Naive B cell (primary cell): ENCODE measurements at regions not wholly inside any gene's neighbourhood (a gene's known extent, or its start where the extent isn't known, plus 50 kb on each side); places are given as distances from the start of the nearest gene placed in this dataset.
"Not testable (repeated sequence)": the region's sequence is repeated elsewhere in the genome, so short reads cannot be mapped to it uniquely, and the experiment has no call there.

ENCODE experiments used
- ATAC-seq, 2 donors: fragments of 150-1000 bp; cut with Tn5 transposase; 2 replicates each; pipeline ENCODE4 v1.10.0; 2021; ENCODE audit warnings: low read depth in 2 of 2, mild to moderate bottlenecking in 2 of 2, moderate library complexity in 2 of 2
- DNase-seq: peaks from one replicate; pipeline ENCODE4 v3.0.0; 2022
- H3K27ac Mint-ChIP-seq, 6 donors: one replicate each; pipeline ENCODE4 v1.8.0; 2020 to 2022; ENCODE audit warnings: mild to moderate bottlenecking in 6 of 6, mixed read lengths in 6 of 6, moderate library complexity in 5 of 6, inconsistent platforms in 2 of 6
- H3K27me3 Mint-ChIP-seq, 3 donors: one replicate each; pipeline ENCODE4 v1.8.0; 2021 to 2022; ENCODE audit warnings: mixed read lengths in 3 of 3, mild to moderate bottlenecking in 1 of 3
- H3K36me3 Mint-ChIP-seq, 2 donors: one replicate each; pipeline ENCODE4 v1.8.0; 2020 to 2022; ENCODE audit warnings: mixed read lengths in 2 of 2, inconsistent platforms in 1 of 2, mild to moderate bottlenecking in 1 of 2
- H3K4me1 Mint-ChIP-seq, 3 donors: one replicate each; pipeline ENCODE4 v1.8.0; 2020 to 2022; ENCODE audit warnings: mixed read lengths in 3 of 3, inconsistent platforms in 1 of 3, mild to moderate bottlenecking in 1 of 3, moderate library complexity in 1 of 3
- H3K4me3 Mint-ChIP-seq, 8 donors: one replicate each; pipeline ENCODE4 v1.8.0; 2020 to 2022; ENCODE audit warnings: mild to moderate bottlenecking in 8 of 8, mixed read lengths in 8 of 8, moderate library complexity in 8 of 8, inconsistent platforms in 2 of 8
- H3K9me3 Mint-ChIP-seq, 7 donors: one replicate each; pipeline ENCODE4 v1.8.0; 2020 to 2022; ENCODE audit warnings: mixed read lengths in 7 of 7, mild to moderate bottlenecking in 5 of 7, inconsistent platforms in 2 of 7, moderate library complexity in 1 of 7

DNA sequence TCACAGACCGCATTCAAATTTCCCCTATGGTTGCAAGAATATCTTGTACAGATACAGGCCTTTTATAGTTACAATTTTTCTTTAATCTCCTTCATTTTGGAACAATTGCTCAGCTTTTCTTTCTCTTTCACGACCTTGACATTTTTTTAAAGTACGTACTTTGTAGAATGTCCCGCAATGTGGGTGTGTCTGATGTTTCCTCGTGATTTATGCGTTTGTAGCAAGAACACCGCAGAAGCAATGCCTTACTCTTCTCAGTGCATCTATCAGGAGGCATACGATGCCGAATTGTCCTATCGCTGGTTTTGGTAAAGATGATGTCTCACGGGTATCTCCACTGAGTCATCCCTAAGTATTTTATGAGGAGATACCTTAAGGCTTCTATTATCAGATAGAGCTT, 76.9 kb upstream of the RALGPS2 start:
- peaks cover 0 to 2% (median 0%) of the 10 kb centered on the region in 7 donors for H3K9me3 Mint-ChIP-seq
- DNase-seq (no peak), ATAC-seq (no peak)
- H3K4me3 Mint-ChIP-seq: no peak overlapping the region
- H3K36me3 Mint-ChIP-seq: peaks cover 0 to 4% of the 10 kb centered on the region in 2 donors
- H3K27ac Mint-ChIP-seq: no peak overlapping the region
- no peaks in the 10 kb centered on the region for H3K27me3 Mint-ChIP-seq
- H3K4me1 Mint-ChIP-seq: peaks cover 46 to 67% (median 67%) of the 10 kb centered on the region in 3 donors

DNA sequence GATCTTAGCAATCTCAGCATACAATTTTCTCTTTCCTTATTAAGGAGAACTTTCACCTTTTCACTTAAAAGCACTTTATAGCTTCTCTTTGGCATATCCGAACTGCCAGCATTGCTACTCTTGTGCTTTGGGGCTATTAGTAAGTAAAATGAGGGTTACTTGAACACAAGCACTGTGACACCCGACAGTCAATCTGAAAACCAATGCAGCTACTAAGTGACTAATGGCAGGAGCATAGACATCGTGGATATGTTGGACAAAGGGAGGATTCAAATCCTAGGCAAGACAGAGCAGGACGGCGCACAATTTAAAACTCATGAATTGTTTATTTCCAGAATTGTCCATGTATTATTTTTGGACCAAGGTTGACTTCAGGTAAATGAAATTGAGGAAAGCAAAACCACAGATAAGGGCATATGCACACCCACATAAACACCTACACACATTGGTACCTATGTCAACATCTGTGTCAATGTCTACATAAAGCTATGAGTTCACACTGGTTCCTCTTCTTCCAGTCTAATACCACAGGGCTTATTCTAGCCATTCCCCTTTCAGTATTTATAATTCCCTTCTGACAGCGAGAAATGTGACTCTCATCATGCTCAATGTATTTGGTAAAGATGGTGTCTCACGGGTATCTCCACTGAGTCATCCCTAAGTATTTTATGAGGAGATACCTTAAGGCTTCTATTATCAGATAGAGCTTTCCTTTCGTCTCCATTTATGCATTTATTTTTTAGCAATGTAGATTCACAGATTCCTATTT, 75.3 kb upstream of the RALGPS2 start:
- peak overlapping the region in 1 of 8 donors; percentile 30 for H3K4me3 Mint-ChIP-seq

DNA sequence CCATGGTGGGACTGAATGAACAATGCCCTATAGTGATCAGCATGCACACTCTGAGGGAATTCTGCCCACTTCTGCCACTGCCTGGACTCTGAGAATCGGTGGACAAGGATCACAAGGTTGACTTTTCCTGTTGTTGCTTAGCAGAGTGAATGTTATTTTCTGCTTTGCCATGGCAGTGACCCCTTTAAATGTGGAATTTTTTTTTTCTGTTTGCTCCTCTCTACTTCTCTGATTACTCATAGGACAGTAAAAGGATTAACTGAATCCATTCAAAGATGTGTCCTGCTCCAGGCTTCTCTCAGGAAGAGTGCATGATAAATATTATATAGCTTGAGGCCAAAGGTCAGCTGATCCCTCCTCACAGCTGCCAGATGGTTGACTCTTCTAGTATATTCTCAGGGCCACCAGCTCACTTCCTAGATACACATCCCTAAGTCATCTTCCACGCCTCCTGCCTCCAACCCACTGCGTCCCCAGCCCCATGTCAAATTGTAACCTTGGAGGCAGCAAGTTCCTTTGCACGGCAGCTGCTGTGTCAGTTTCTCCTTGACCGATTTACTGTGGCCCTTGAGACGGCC, 74.0 kb upstream of the RALGPS2 start:
- H3K27ac Mint-ChIP-seq: peak overlapping the region in 5 of 6 donors; percentile 32 to 75 (median 45)
- no peaks in the 10 kb centered on the region for H3K27me3 Mint-ChIP-seq
- peaks cover 0 to 2% (median 0%) of the 10 kb centered on the region in 7 donors for H3K9me3 Mint-ChIP-seq
- H3K4me3 Mint-ChIP-seq: no peak overlapping the region
- peaks cover 43 to 58% (median 57%) of the 10 kb centered on the region in 3 donors for H3K4me1 Mint-ChIP-seq
- no peak for ATAC-seq
- DNase-seq: no peak
- H3K36me3 Mint-ChIP-seq: no peaks in the 10 kb centered on the region

More for the DNA sequence above, 75.3 kb upstream of the RALGPS2 start:
- DNase-seq: no peak
- Mint-ChIP-seq H3K4me1 (peaks cover 44 to 62% (median 61%) of the 10 kb centered on the region in 3 donors), H3K9me3 (peaks cover 0 to 2% (median 0%) of the 10 kb centered on the region in 7 donors), H3K36me3 (peaks cover 0 to 4% of the 10 kb centered on the region in 2 donors), H3K27ac (peak overlapping the region in 4 of 6 donors; percentile 26 to 70 (median 35)), H3K27me3 (no peaks in the 10 kb centered on the region)
- no peak for ATAC-seq

DNA sequence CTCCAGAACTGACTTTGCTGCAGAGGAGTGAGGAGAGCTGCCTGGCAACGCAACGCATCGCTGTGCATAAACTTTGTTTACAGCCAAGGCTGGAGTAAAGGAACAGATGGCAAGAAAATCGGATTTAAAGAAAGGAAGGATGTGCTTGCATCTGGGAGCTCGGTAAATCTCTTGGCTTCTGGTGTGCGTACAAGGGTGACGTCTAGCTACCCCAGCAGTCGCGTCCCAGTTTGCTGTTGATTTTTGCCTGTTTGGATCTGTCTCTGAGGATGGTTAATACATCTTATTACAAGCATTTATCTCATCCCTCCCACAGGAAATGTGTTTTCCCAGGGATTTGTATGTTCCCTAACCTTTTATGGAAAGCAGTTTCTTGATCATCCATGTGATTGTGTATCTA, 73.3 kb upstream of the RALGPS2 start:
- Mint-ChIP-seq H3K27me3 (no peaks in the 10 kb centered on the region), H3K4me3 (no peak overlapping the region), H3K36me3 (no peaks in the 10 kb centered on the region), H3K27ac (peak overlapping the region in 4 of 6 donors; percentile 32 to 75 (median 54)), H3K4me1 (peaks cover 40 to 53% (median 52%) of the 10 kb centered on the region in 3 donors), H3K9me3 (peaks cover 0 to 2% (median 0%) of the 10 kb centered on the region in 7 donors)
- ATAC-seq (no peak), DNase-seq (no peak)

DNA sequence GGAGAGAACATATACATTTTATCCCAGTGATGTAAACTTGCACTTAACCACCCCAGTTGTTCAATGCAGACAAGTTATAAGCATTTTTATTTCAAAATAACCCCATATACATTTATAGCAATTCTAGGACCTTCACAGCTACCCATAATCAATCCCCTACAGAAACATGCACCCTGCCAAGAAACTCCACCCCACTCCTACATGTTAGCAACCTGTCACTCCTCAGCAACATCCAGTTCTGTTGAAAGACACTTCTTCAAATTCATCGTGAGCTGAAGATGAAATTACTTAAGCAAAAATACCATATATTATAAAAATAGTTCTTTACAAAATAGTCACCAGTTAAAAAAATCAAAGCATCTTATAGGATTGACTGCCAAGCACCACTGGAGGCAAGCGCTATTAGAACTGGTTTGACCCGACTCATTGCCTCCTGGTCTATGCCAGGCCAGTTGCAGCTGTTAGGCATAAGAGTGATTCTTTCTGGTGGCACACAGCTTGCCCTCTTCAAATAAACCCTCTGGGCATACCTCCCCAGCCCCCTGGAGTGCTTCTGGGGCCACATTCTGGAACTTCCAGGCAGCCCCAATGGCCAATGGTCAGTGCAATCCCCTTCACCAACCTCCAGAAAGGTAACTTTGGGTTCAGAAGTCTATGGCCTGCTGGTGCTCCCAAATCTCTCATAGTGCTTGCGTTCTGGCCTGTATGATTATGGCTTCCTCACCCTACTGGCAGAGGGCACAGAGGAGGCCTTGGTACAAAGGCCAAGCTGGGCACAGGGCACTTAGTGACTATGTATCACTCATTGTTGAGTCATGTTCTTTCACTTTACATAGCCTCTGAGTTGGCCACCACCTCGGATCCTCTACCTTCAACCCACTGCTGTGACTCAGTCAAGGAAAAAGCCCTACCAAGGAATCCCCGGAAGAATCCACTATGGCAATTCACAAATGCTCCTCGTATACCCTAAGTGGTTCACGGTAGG, 72.2 kb upstream of the RALGPS2 start:
- DNase-seq (no peak), ATAC-seq (no peak)
- Mint-ChIP-seq H3K4me1 (peaks cover 40 to 54% (median 53%) of the 10 kb centered on the region in 3 donors), H3K27me3 (no peaks in the 10 kb centered on the region), H3K36me3 (no peaks in the 10 kb centered on the region), H3K27ac (peak overlapping the region in 1 of 6 donors; percentile 68), H3K9me3 (peaks cover 0 to 2% (median 0%) of the 10 kb centered on the region in 7 donors), H3K4me3 (no peak overlapping the region)

DNA sequence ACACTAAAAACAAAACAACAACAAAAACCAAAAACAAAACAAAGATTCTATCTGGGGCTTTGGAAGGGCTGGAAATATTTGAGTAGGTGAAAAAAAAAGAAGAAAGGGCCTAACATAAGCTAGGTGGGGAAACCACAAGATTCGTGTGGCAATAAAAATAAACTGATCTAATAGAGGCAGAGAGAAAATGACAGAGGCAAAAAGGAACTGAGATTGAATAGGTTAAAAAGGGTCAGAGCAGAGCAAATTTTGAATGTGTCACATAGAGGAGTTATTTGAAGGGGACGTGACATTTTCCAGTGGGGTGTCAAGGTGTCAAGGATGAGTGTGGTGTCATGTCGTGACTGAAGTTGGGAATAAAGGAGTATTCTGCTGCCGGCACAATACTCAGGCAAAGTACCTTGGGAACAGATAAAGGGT, 65.2 kb upstream of the RALGPS2 start:
- H3K4me3 Mint-ChIP-seq: peak overlapping the region in 7 of 8 donors; percentile 32 to 82 (median 63)
- peaks cover 0 to 3% (median 0%) of the 10 kb centered on the region in 7 donors for H3K9me3 Mint-ChIP-seq
- peak overlapping the region; percentile 37 to 96 (median 60) for H3K27ac Mint-ChIP-seq
- no peaks in the 10 kb centered on the region for H3K27me3 Mint-ChIP-seq
- peak; percentile 6 for DNase-seq
- H3K36me3 Mint-ChIP-seq: peaks cover 0 to 7% of the 10 kb centered on the region in 2 donors
- no peak for ATAC-seq
- peaks cover 57 to 83% (median 58%) of the 10 kb centered on the region in 3 donors for H3K4me1 Mint-ChIP-seq

DNA sequence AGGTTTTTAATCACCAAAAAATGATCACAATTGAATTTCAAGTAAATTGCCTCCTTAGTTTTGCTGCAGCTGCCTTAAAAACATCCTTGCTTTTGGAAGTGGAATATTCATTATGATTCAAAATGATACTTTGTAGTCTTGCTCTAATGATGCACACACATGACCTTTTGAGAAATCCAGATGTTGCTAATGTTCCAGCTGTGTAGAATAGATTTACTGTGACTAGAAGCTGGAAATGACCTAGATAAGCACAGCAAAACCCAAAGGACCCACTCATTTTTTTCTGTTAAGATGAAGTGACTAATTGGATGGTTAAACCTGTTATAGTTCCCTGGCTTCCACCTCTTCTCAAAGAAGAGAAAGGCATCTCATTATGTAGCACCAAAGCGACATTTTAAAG, 64.6 kb upstream of the RALGPS2 start:
- H3K4me1 Mint-ChIP-seq: peaks cover 62 to 88% (median 62%) of the 10 kb centered on the region in 3 donors
- H3K9me3 Mint-ChIP-seq: peaks cover 0 to 3% (median 0%) of the 10 kb centered on the region in 7 donors
- H3K27me3 Mint-ChIP-seq: no peaks in the 10 kb centered on the region
- DNase-seq (no peak), ATAC-seq (no peak)
- H3K36me3 Mint-ChIP-seq: peaks cover 0 to 7% of the 10 kb centered on the region in 2 donors
- peak overlapping the region in 3 of 6 donors; percentile 5 to 85 (median 51) for H3K27ac Mint-ChIP-seq
- H3K4me3 Mint-ChIP-seq: peak overlapping the region in 2 of 8 donors; percentile 17 to 82

DNA sequence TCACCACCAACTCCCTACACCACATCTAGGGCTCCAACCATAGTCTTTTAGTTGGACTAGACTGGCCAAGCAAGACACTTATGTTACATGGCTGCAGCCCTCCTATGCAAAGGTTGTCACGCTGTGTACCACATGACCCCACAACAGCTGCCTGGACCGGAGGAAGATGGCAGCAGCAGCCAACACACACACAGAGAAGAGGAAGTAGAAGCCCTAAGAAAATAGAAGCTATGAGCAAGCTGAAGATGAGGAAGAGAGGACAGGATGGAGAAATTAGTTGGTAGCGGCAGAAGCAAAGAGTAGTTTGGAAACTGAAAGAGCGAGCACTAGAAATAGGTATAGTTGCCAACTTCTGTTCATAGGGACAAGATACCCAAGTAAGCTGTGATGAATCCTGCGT, 60.8 kb upstream of the RALGPS2 start:
- peak overlapping the region; percentile 26 to 79 (median 32) for H3K4me3 Mint-ChIP-seq
- peaks cover 61 to 97% (median 62%) of the 10 kb centered on the region in 3 donors for H3K4me1 Mint-ChIP-seq
- peak overlapping the region; percentile 29 to 94 (median 76) for H3K27ac Mint-ChIP-seq
- peak; percentile 97 to 98 for ATAC-seq
- H3K27me3 Mint-ChIP-seq: no peaks in the 10 kb centered on the region
- peaks cover 0 to 7% of the 10 kb centered on the region in 2 donors for H3K36me3 Mint-ChIP-seq
- peak; percentile 69 for DNase-seq
- H3K9me3 Mint-ChIP-seq: peaks cover 0 to 3% (median 0%) of the 10 kb centered on the region in 7 donors

DNA sequence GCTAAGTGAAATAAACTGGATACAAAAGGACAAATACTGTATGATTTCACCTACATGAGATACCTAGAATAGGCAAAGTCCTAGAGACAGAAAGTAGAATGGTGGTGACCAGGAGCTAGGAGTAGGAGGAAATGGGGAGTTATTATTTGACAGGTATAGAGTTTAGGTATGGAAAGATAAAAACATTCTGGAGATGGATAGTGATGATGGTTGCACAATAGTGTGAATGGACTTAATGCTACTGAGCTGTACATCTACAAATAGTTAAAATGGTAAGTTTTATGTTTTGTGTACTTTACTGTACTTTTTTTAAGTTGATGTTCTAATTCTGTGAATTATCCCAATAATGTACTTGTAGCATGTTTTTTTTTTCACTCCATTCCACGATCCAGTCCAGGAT, 59.5 kb upstream of the RALGPS2 start:
- DNase-seq (no peak), ATAC-seq (no peak)
- H3K9me3 Mint-ChIP-seq: peaks cover 0 to 3% (median 0%) of the 10 kb centered on the region in 7 donors
- H3K4me1 Mint-ChIP-seq: peaks cover 54 to 88% (median 60%) of the 10 kb centered on the region in 3 donors
- H3K27ac Mint-ChIP-seq: peak overlapping the region in 5 of 6 donors; percentile 29 to 83 (median 73)
- H3K27me3 Mint-ChIP-seq: no peaks in the 10 kb centered on the region
- peaks cover 0 to 7% of the 10 kb centered on the region in 2 donors for H3K36me3 Mint-ChIP-seq
- H3K4me3 Mint-ChIP-seq: peak overlapping the region in 6 of 8 donors; percentile 2 to 53 (median 44)

DNA sequence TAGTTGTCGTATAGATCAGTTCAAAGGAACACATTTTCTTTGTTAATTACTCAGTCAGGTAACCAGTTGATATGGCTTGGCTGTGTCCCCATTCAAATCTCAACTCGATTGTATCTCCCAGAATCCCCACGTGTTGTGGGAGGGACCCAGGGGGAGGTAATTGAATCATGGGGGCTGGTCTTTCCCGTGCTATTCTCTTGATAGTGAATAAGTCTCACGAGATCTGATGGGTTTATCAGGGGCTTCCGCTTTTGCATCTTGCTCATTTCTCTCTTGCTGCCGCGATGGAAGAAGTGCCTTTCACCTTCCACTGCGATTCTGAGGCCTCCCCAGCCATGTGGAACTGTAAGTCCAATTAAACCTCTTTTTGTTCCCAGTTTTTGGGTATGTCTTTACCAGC, 58.2 kb upstream of the RALGPS2 start:
- not testable (repeated sequence) for DNase-seq, ATAC-seq, H3K36me3 Mint-ChIP-seq, H3K9me3 Mint-ChIP-seq, H3K27me3 Mint-ChIP-seq
- Mint-ChIP-seq H3K4me3 (peak overlapping the region in 3 of 8 donors; percentile 39 to 63 (median 47)), H3K27ac (peak overlapping the region in 3 of 6 donors; percentile 27 to 72 (median 71)), H3K4me1 (peaks cover 50 to 77% (median 61%) of the 10 kb centered on the region in 3 donors)

DNA sequence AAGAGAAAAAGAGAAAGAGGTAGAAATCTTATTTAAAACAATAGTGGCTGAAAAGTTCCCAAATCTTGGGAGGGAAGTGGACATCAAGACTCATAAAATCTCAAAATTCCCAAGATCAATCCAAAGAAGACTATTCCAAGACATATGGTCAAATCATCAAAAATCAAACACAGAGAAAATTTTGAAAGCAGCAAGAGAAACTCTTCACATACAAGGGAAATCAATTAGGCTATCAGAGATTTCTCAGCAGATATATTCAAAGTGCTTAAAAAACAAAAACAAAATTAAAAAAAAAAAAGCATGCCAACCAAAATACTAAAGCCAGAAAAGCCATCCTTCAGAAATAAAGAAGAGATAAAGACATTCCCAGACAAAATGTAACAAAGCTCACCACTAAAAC, 52.6 kb upstream of the RALGPS2 start:
- Mint-ChIP-seq H3K4me3 (no peak overlapping the region), H3K27ac (no peak overlapping the region), H3K4me1 (peaks cover 20 to 51% (median 31%) of the 10 kb centered on the region in 3 donors), H3K9me3 (peaks cover 0 to 18% (median 9%) of the 10 kb centered on the region in 7 donors), H3K27me3 (no peaks in the 10 kb centered on the region), H3K36me3 (peaks cover 8 to 12% of the 10 kb centered on the region in 2 donors)
- no peak for DNase-seq
- no peak for ATAC-seq

DNA sequence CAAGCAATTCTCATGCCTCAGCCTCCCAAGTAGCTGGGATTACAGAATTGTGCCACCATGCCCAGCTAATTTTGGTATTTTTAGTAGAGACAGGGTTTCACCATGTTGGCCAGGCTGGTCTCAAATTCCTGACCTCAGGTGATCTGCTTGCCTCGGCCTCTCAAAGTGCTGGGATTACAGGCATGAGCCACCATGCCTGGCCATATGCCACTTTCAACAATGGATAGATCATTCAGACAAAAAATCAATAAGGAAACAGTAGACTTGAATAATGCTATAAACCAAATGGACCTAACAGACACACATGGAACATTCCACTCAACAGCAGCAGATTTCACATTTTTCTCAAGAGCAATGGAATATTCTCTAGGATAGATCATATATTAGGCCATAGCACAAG, 50.5 kb upstream of the RALGPS2 start:
- ATAC-seq, H3K4me3 Mint-ChIP-seq, DNase-seq, H3K27me3 Mint-ChIP-seq, H3K27ac Mint-ChIP-seq: not testable (repeated sequence)
- Mint-ChIP-seq H3K9me3 (peaks cover 0 to 24% (median 13%) of the 10 kb centered on the region in 7 donors), H3K36me3 (peaks cover 8 to 12% of the 10 kb centered on the region in 2 donors), H3K4me1 (peaks cover 10 to 33% (median 19%) of the 10 kb centered on the region in 3 donors)
